Calu3 (cell line): ENCODE measurements at regions not wholly inside any gene's neighbourhood (a gene's known extent, or its start where the extent isn't known, plus 50 kb on each side); places are given as distances from the start of the nearest gene placed in this dataset.

Source experiments
- BruUV-seq: library from RNA; stranded (reverse); fragments of 400-500 nt; replicated peaks from 2 replicates; lab custom pipeline; 2021; lab: Mats Ljungman, UMichigan
- CTCF ChIA-PET: fragments of 300-600 bp; sonication (Branson Sonifier 250); formaldehyde crosslinking; loops from one replicate; lab custom pipeline; 2022; ENCODE audit warnings: antibody characterized with exemption; lab: Charles Lee
- DNase-seq: peaks from one replicate; pipeline ENCODE4 v3.0.0; 2022
- H3K27ac Mint-ChIP-seq: one replicate; pipeline ENCODE4 v1.8.0; 2022; ENCODE audit warnings: mixed read lengths; ENCODE audit not compliant: unreplicated experiment
- H3K27me3 Mint-ChIP-seq: one replicate; pipeline ENCODE4 v1.8.0; 2022; ENCODE audit warnings: mixed read lengths; ENCODE audit not compliant: unreplicated experiment
- H3K36me3 Mint-ChIP-seq: one replicate; pipeline ENCODE4 v1.8.0; 2022; ENCODE audit warnings: mild to moderate bottlenecking, moderate library complexity, mixed read lengths; ENCODE audit not compliant: insufficient read depth, unreplicated experiment
- H3K4me1 Mint-ChIP-seq: one replicate; pipeline ENCODE4 v1.8.0; 2022; ENCODE audit warnings: mild to moderate bottlenecking, low read depth, mixed read lengths; ENCODE audit not compliant: unreplicated experiment
- H3K4me3 Mint-ChIP-seq: one replicate; pipeline ENCODE4 v1.8.0; 2022; ENCODE audit warnings: mild to moderate bottlenecking, low read depth, moderate library complexity, mixed read lengths; ENCODE audit not compliant: unreplicated experiment
- H3K9me3 Mint-ChIP-seq: one replicate; pipeline ENCODE4 v1.8.0; 2022; ENCODE audit warnings: low read depth, mixed read lengths; ENCODE audit not compliant: unreplicated experiment
- intact Hi-C: fragments of 100-400 bp; cut with micrococcal nuclease; formaldehyde crosslinking; loops from one replicate; pipeline ENCODE4 v1.10.0; 2022; ENCODE audit not compliant: unreplicated experiment
- TF ChIP-seq, protein P1 (sequence below): fragments of 200-600 bp; IDR thresholded peaks from one replicate; pipeline ENCODE4 v1.8.0; 2022; ENCODE audit warnings: antibody characterized with exemption; ENCODE audit not compliant: unreplicated experiment

GRCh38 chr5:43985411-43985810, 382.4 kb downstream of the NNT start:
- H3K4me3 Mint-ChIP-seq = no peak overlapping the region
- TF ChIP-seq, protein P1, sequence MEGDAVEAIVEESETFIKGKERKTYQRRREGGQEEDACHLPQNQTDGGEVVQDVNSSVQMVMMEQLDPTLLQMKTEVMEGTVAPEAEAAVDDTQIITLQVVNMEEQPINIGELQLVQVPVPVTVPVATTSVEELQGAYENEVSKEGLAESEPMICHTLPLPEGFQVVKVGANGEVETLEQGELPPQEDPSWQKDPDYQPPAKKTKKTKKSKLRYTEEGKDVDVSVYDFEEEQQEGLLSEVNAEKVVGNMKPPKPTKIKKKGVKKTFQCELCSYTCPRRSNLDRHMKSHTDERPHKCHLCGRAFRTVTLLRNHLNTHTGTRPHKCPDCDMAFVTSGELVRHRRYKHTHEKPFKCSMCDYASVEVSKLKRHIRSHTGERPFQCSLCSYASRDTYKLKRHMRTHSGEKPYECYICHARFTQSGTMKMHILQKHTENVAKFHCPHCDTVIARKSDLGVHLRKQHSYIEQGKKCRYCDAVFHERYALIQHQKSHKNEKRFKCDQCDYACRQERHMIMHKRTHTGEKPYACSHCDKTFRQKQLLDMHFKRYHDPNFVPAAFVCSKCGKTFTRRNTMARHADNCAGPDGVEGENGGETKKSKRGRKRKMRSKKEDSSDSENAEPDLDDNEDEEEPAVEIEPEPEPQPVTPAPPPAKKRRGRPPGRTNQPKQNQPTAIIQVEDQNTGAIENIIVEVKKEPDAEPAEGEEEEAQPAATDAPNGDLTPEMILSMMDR = no peak
- no TSS peak for BruUV-seq
- H3K9me3 Mint-ChIP-seq = peaks cover 4% of the 10 kb centered on the region
- no peak overlapping the region for H3K27ac Mint-ChIP-seq
- H3K4me1 Mint-ChIP-seq = no peaks in the 10 kb centered on the region
- CTCF ChIA-PET = no interaction called here
- no peaks in the 10 kb centered on the region for H3K27me3 Mint-ChIP-seq
- intact Hi-C loops = no loop called here
- no peaks in the 10 kb centered on the region for H3K36me3 Mint-ChIP-seq
- DNase-seq = no peak

GRCh38 chr5:43981556-43981955, 378.6 kb downstream of the NNT start:
- CTCF ChIA-PET = no interaction called here
- no TSS peak for BruUV-seq
- no peak overlapping the region for H3K27ac Mint-ChIP-seq
- intact Hi-C loops = no loop called here
- TF ChIP-seq, protein P1 = no peak
- no peaks in the 10 kb centered on the region for H3K27me3 Mint-ChIP-seq
- peaks cover 8% of the 10 kb centered on the region for H3K9me3 Mint-ChIP-seq
- no peaks in the 10 kb centered on the region for H3K4me1 Mint-ChIP-seq
- no peaks in the 10 kb centered on the region for H3K36me3 Mint-ChIP-seq
- DNase-seq = no peak
- no peak overlapping the region for H3K4me3 Mint-ChIP-seq

- no TSS peak for BruUV-seq
- TF ChIP-seq, protein P1 = no peak
- Mint-ChIP-seq H3K27me3 (no peaks in the 10 kb centered on the region), H3K4me1 (no peaks in the 10 kb centered on the region), H3K36me3 (no peaks in the 10 kb centered on the region), H3K4me3 (no peak overlapping the region), H3K9me3 (peaks cover 2% of the 10 kb centered on the region), H3K27ac (no peak overlapping the region)
- intact Hi-C loops = no loop called here
- DNase-seq = no peak
- CTCF ChIA-PET = no interaction called here
These were observed 370.9 kb downstream of the NNT start for GRCh38 chr5:43973908-43974307.

GRCh38 chr5:43973318-43973717, 370.3 kb downstream of the NNT start:
- Mint-ChIP-seq H3K9me3 (no peaks in the 10 kb centered on the region), H3K27me3 (no peaks in the 10 kb centered on the region), H3K36me3 (no peaks in the 10 kb centered on the region), H3K4me3 (no peak overlapping the region), H3K27ac (no peak overlapping the region), H3K4me1 (no peaks in the 10 kb centered on the region)
- no peak for DNase-seq
- CTCF ChIA-PET = no interaction called here
- BruUV-seq = no TSS peak
- TF ChIP-seq, protein P1 = no peak
- intact Hi-C loops = no loop called here
